DOHH2 (cell line): ENCODE measurements at regions not wholly inside any gene's neighbourhood (a gene's known extent, or its start where the extent isn't known, plus 50 kb on each side); places are given as distances from the start of the nearest gene placed in this dataset.
A peak's percentile ranks its signal among the peaks of the same experiment; 100 is the strongest.

Experiments used
- H3F3A ChIP-seq: fragments of 200-600 bp; sonication (generic), shearing (Covaris generic); 2 replicates; pipeline ENCODE4 v1.6.0; 2016; ENCODE audit warnings: antibody characterized with exemption, mild to moderate bottlenecking; ENCODE audit not compliant: control insufficient read depth, insufficient read depth
- H3K27ac ChIP-seq: fragments of 200-600 bp; sonication (generic); 2 replicates; pipeline ENCODE4 v1.5.1; 2014; ENCODE audit warnings: low read depth, mild to moderate bottlenecking, low read length, moderate library complexity
- H3K27me3 ChIP-seq: fragments of 200-600 bp; sonication (generic); 2 replicates; pipeline ENCODE4 v1.6.1; 2014; ENCODE audit warnings: mild to moderate bottlenecking, low read length, mixed read lengths; ENCODE audit not compliant: control insufficient read depth
- H3K36me3 ChIP-seq: fragments of 200-600 bp; sonication (generic); 2 replicates; pipeline ENCODE4 v1.6.1; 2014; ENCODE audit warnings: mild to moderate bottlenecking, low read length, moderate library complexity, mixed read lengths; ENCODE audit not compliant: control insufficient read depth
- H3K4me1 ChIP-seq: fragments of 200-600 bp; sonication (generic); 2 replicates; pipeline ENCODE4 v1.6.1; 2014; ENCODE audit warnings: mild to moderate bottlenecking, low read length, mixed read lengths; ENCODE audit not compliant: control insufficient read depth
- H3K4me2 ChIP-seq: fragments of 200-600 bp; sonication (generic); 2 replicates; pipeline ENCODE4 v1.6.0; 2014; ENCODE audit warnings: mild to moderate bottlenecking, low read length, moderate library complexity
- H3K4me3 ChIP-seq: fragments of 200-600 bp; sonication (generic); 2 replicates; pipeline ENCODE4 v1.5.1; 2014; ENCODE audit warnings: mild to moderate bottlenecking, low read length, mixed read lengths
- H3K79me2 ChIP-seq: fragments of 200-600 bp; sonication (generic); 2 replicates; pipeline ENCODE4 v1.6.1; 2014; ENCODE audit warnings: mild to moderate bottlenecking, low read length, mixed read lengths; ENCODE audit not compliant: control insufficient read depth
- H3K9me2 ChIP-seq: fragments of 200-600 bp; sonication (generic); replicated peaks from 2 replicates; pipeline ENCODE4 v1.6.1; 2014; ENCODE audit warnings: mild to moderate bottlenecking, low read length, mixed read lengths; ENCODE audit not compliant: control insufficient read depth
- H3K9me3 ChIP-seq: fragments of 200-600 bp; sonication (generic); 2 replicates; pipeline ENCODE4 v1.6.1; 2014; ENCODE audit warnings: antibody characterized with exemption, low read length, mixed read lengths; ENCODE audit not compliant: control insufficient read depth, insufficient read depth
- H4K20me1 ChIP-seq: fragments of 200-600 bp; sonication (generic); 2 replicates; pipeline ENCODE4 v1.6.0; 2014; ENCODE audit warnings: low read depth, mild to moderate bottlenecking, antibody characterized with exemption, low read length, moderate library complexity; ENCODE audit not compliant: control insufficient read depth, insufficient read depth
- EZH2phosphoT487 ChIP-seq: fragments of 200-600 bp; sonication (generic); IDR thresholded peaks from 2 replicates; pipeline ENCODE4 v1.6.1; 2017; ENCODE audit warnings: borderline replicate concordance, mild to moderate bottlenecking, antibody characterized with exemption, low read length, moderate library complexity, mixed read lengths
- TF ChIP-seq, protein P1 (sequence below): fragments of 200-600 bp; sonication (generic); IDR thresholded peaks from one replicate; pipeline ENCODE4 v1.5.1; 2014; ENCODE audit warnings: antibody characterized with exemption, mild to moderate bottlenecking, low read depth, low read length; ENCODE audit not compliant: poor library complexity, severe bottlenecking

DNA sequence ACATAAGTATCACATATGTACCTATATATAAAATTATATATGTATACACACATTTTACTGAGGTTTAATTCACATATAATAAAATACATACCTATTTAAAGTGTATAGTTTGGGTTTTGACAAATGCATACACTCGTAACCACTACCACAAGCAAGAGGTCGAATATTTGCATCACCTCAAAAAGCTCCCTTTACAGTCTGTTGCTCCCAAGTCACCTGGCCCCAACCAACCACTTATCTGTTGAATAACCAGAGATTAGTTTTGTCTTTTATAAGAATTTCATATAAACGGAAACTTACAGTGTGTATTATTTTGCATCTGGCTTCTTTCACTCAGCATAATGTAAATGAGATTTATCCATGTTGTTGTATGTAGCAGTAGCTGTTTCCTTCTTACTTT is 218.9 kb downstream of the MAT2B start:
- Histone ChIP-seq H3K27ac (no peak overlapping the region), H3K79me2 (no peaks in the 10 kb centered on the region), H3F3A (no peaks in the 10 kb centered on the region), H3K9me2 (no peaks in the 10 kb centered on the region), H3K4me3 (no peak overlapping the region), H3K4me2 (0 out of 2 replicates have a peak overlapping the region, but pooled peaks have one; percentile 4), H4K20me1 (no peaks in the 10 kb centered on the region), H3K36me3 (no peaks in the 10 kb centered on the region), H3K27me3 (no peaks in the 10 kb centered on the region), H3K9me3 (peaks cover 3% of the 10 kb centered on the region; the same call in 1 of the 2 replicates), H3K4me1 (peaks cover 26% of the 10 kb centered on the region)
- TF ChIP-seq, protein P1, sequence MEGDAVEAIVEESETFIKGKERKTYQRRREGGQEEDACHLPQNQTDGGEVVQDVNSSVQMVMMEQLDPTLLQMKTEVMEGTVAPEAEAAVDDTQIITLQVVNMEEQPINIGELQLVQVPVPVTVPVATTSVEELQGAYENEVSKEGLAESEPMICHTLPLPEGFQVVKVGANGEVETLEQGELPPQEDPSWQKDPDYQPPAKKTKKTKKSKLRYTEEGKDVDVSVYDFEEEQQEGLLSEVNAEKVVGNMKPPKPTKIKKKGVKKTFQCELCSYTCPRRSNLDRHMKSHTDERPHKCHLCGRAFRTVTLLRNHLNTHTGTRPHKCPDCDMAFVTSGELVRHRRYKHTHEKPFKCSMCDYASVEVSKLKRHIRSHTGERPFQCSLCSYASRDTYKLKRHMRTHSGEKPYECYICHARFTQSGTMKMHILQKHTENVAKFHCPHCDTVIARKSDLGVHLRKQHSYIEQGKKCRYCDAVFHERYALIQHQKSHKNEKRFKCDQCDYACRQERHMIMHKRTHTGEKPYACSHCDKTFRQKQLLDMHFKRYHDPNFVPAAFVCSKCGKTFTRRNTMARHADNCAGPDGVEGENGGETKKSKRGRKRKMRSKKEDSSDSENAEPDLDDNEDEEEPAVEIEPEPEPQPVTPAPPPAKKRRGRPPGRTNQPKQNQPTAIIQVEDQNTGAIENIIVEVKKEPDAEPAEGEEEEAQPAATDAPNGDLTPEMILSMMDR, result no peak
- TF ChIP-seq EZH2phosphoT487, result no peak

- Histone ChIP-seq H3K79me2 (no peaks in the 10 kb centered on the region), H3F3A (no peaks in the 10 kb centered on the region), H4K20me1 (no peaks in the 10 kb centered on the region), H3K27ac (no peak overlapping the region), H3K4me1 (peaks cover 26% of the 10 kb centered on the region), H3K9me3 (no peaks in the 10 kb centered on the region), H3K4me3 (no peak overlapping the region), H3K9me2 (no peaks in the 10 kb centered on the region), H3K36me3 (no peaks in the 10 kb centered on the region), H3K27me3 (no peaks in the 10 kb centered on the region), H3K4me2 (peak overlapping the region; percentile 10; the same call in 1 of the 2 replicates)
- TF ChIP-seq, protein P1, result no peak
- TF ChIP-seq EZH2phosphoT487, result no peak
Measured at GRCh38 chr5:163727028-163727427, 221.6 kb downstream of the MAT2B start.

DNA sequence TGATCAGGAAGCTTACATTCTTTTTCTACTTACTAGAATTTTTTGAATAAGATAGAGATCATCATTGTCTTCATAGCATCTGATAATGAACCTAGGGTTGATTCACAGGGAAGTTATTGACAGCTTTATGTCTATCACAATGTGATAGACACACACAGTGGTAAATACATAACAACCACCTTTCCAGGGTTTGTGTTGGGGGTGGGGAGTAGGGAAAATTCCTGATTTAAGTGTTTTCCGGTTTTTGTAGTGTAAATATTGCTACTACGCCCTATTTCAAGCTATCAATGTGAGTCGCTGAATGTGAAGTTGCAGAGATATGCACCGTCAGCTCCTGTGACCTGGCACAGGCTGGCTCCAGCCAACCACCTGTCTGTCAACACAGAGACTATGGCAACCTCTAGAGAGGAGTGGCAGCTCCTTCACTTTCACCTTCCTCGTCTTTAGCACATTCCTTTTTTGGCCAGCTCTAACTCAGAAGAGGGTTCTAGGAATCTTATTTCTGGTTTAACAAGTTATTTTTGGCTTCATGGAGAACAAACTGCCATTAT is 224.9 kb downstream of the MAT2B start:
- H3K4me1 ChIP-seq, result peaks cover 8% of the 10 kb centered on the region
- H3K27me3 ChIP-seq, result no peaks in the 10 kb centered on the region
- TF ChIP-seq, protein P1, result no peak
- TF ChIP-seq EZH2phosphoT487, result no peak
- H3K9me3 ChIP-seq, result no peaks in the 10 kb centered on the region
- H3K4me2 ChIP-seq, result no peak overlapping the region
- no peaks in the 10 kb centered on the region for H4K20me1 ChIP-seq
- H3K4me3 ChIP-seq, result no peak overlapping the region
- H3K27ac ChIP-seq, result no peak overlapping the region
- H3F3A ChIP-seq, result no peaks in the 10 kb centered on the region
- no peaks in the 10 kb centered on the region for H3K79me2 ChIP-seq
- no peaks in the 10 kb centered on the region for H3K9me2 ChIP-seq
- no peaks in the 10 kb centered on the region for H3K36me3 ChIP-seq
